ENCODE measurements at regions not wholly inside any gene's neighbourhood (a gene's known extent, or its start where the extent isn't known, plus 50 kb on each side); places are given as distances from the start of the nearest gene placed in this dataset.
"Not testable (repeated sequence)": the region's sequence is repeated elsewhere in the genome, so short reads cannot be mapped to it uniquely, and the experiment has no call there.

- Mint-ChIP-seq H3K4me3 (no peak overlapping the region), H3K4me1 (no peaks in the 10 kb centered on the region), H3K27ac (no peak overlapping the region), H3K36me3 (peaks cover 5 to 9% of the 10 kb centered on the region in 2 donors), H3K9me3 (peaks cover 18 to 25% of the 10 kb centered on the region in 2 donors), H3K27me3 (peaks cover 5 to 9% of the 10 kb centered on the region in 2 donors)
- DNase-seq (no peak), ATAC-seq (replicated peaks) (no peak)
These were observed 317.7 kb downstream of the EDEM1 start for GRCh38 chr3:5505163-5505562.

GRCh38 chr3:5505997-5506396, 318.5 kb downstream of the EDEM1 start:
- peaks cover 5 to 9% of the 10 kb centered on the region in 2 donors for H3K27me3 Mint-ChIP-seq
- H3K36me3 Mint-ChIP-seq = peaks cover 5 to 11% of the 10 kb centered on the region in 2 donors
- no peak overlapping the region for H3K27ac Mint-ChIP-seq
- no peak for ATAC-seq (replicated peaks)
- peaks cover 18 to 25% of the 10 kb centered on the region in 2 donors for H3K9me3 Mint-ChIP-seq
- DNase-seq = no peak
- no peak overlapping the region for H3K4me3 Mint-ChIP-seq
- no peaks in the 10 kb centered on the region for H3K4me1 Mint-ChIP-seq

- not testable (repeated sequence) for H3K27me3 Mint-ChIP-seq; ATAC-seq (replicated peaks); H3K27ac Mint-ChIP-seq; H3K4me1 Mint-ChIP-seq; DNase-seq; H3K4me3 Mint-ChIP-seq
- H3K36me3 Mint-ChIP-seq = peaks cover 5 to 13% of the 10 kb centered on the region in 2 donors
- peaks cover 28 to 37% of the 10 kb centered on the region in 2 donors for H3K9me3 Mint-ChIP-seq
These were observed 321.4 kb downstream of the EDEM1 start for GRCh38 chr3:5508860-5509259.

GRCh38 chr3:5510300-5510699, 322.8 kb downstream of the EDEM1 start:
- peaks cover 5 to 13% of the 10 kb centered on the region in 2 donors for H3K36me3 Mint-ChIP-seq
- no peak for DNase-seq
- no peaks in the 10 kb centered on the region for H3K4me1 Mint-ChIP-seq
- H3K4me3 Mint-ChIP-seq = no peak overlapping the region
- H3K9me3 Mint-ChIP-seq = peaks cover 32 to 41% of the 10 kb centered on the region in 2 donors
- H3K27me3 Mint-ChIP-seq = peaks cover 4 to 5% of the 10 kb centered on the region in 2 donors
- H3K27ac Mint-ChIP-seq = no peak overlapping the region
- ATAC-seq (replicated peaks) = no peak

- no peak for DNase-seq
- H3K27ac Mint-ChIP-seq = no peak overlapping the region
- H3K27me3 Mint-ChIP-seq = no peaks in the 10 kb centered on the region
- no peaks in the 10 kb centered on the region for H3K36me3 Mint-ChIP-seq
- no peak for ATAC-seq (replicated peaks)
- H3K9me3 Mint-ChIP-seq = peaks cover 8 to 19% of the 10 kb centered on the region in 2 donors
- no peak overlapping the region for H3K4me3 Mint-ChIP-seq
- peaks cover 0 to 1% of the 10 kb centered on the region in 2 donors for H3K4me1 Mint-ChIP-seq
These were observed 330.4 kb downstream of the EDEM1 start for GRCh38 chr3:5517921-5518320.

- peaks cover 3 to 5% of the 10 kb centered on the region in 2 donors for H3K4me1 Mint-ChIP-seq
- DNase-seq (no peak), ATAC-seq (replicated peaks) (no peak)
- H3K4me3 Mint-ChIP-seq = no peak overlapping the region
- no peaks in the 10 kb centered on the region for H3K27me3 Mint-ChIP-seq
- no peaks in the 10 kb centered on the region for H3K36me3 Mint-ChIP-seq
- H3K9me3 Mint-ChIP-seq = peaks cover 0 to 7% of the 10 kb centered on the region in 2 donors
- no peak overlapping the region for H3K27ac Mint-ChIP-seq
These were observed 332.7 kb downstream of the EDEM1 start for GRCh38 chr3:5520237-5520636.

GRCh38 chr3:5523125-5523524, 335.6 kb downstream of the EDEM1 start:
- H3K9me3 Mint-ChIP-seq = peaks cover 0 to 3% of the 10 kb centered on the region in 2 donors
- H3K27me3 Mint-ChIP-seq = no peaks in the 10 kb centered on the region
- ATAC-seq (replicated peaks) = peak; percentile 58 to 68

GRCh38 chr3:5531039-5531438, 343.5 kb downstream of the EDEM1 start:
- ATAC-seq (replicated peaks) (no peak), DNase-seq (no peak)
- Mint-ChIP-seq H3K4me3 (no peak overlapping the region), H3K27me3 (no peaks in the 10 kb centered on the region), H3K9me3 (peaks cover 2 to 6% of the 10 kb centered on the region in 2 donors), H3K27ac (no peak overlapping the region), H3K36me3 (no peaks in the 10 kb centered on the region), H3K4me1 (no peaks in the 10 kb centered on the region)

More at GRCh38 chr3:5523125-5523524, 335.6 kb downstream of the EDEM1 start:
- H3K36me3 Mint-ChIP-seq = no peaks in the 10 kb centered on the region
- no peak overlapping the region for H3K4me3 Mint-ChIP-seq
- no peak for DNase-seq
- H3K27ac Mint-ChIP-seq = no peak overlapping the region
- peaks cover 3 to 5% of the 10 kb centered on the region in 2 donors for H3K4me1 Mint-ChIP-seq

GRCh38 chr3:5531741-5532290, 344.3 kb downstream of the EDEM1 start:
- Mint-ChIP-seq H3K27ac (no peak overlapping the region), H3K36me3 (no peaks in the 10 kb centered on the region)
- no peak for ATAC-seq (replicated peaks)

GRCh38 chr3:5540532-5540931, 353.0 kb downstream of the EDEM1 start:
- Mint-ChIP-seq H3K36me3 (peaks cover 0 to 3% of the 10 kb centered on the region in 2 donors), H3K27me3 (no peaks in the 10 kb centered on the region), H3K9me3 (peaks cover 12 to 18% of the 10 kb centered on the region in 2 donors), H3K27ac (no peak overlapping the region), H3K4me1 (no peaks in the 10 kb centered on the region), H3K4me3 (no peak overlapping the region)
- ATAC-seq (replicated peaks) (no peak), DNase-seq (no peak)

More at GRCh38 chr3:5531741-5532290, 344.3 kb downstream of the EDEM1 start:
- no peak overlapping the region for H3K4me3 Mint-ChIP-seq
- no peaks in the 10 kb centered on the region for H3K27me3 Mint-ChIP-seq
- no peak for DNase-seq
- H3K4me1 Mint-ChIP-seq = no peaks in the 10 kb centered on the region
- H3K9me3 Mint-ChIP-seq = peaks cover 2 to 6% of the 10 kb centered on the region in 2 donors

- DNase-seq (no peak), ATAC-seq (replicated peaks) (no peak)
- H3K36me3 Mint-ChIP-seq = peaks cover 0 to 3% of the 10 kb centered on the region in 2 donors
- no peak overlapping the region for H3K27ac Mint-ChIP-seq
- H3K4me3 Mint-ChIP-seq = no peak overlapping the region
- no peaks in the 10 kb centered on the region for H3K4me1 Mint-ChIP-seq
- peaks cover 17 to 27% of the 10 kb centered on the region in 2 donors for H3K9me3 Mint-ChIP-seq
- H3K27me3 Mint-ChIP-seq = no peaks in the 10 kb centered on the region
These were observed 355.0 kb downstream of the EDEM1 start for GRCh38 chr3:5542472-5542871.

- Mint-ChIP-seq H3K4me1 (no peaks in the 10 kb centered on the region), H3K27me3 (no peaks in the 10 kb centered on the region), H3K9me3 (peaks cover 17 to 27% of the 10 kb centered on the region in 2 donors), H3K27ac (no peak overlapping the region), H3K36me3 (peaks cover 0 to 3% of the 10 kb centered on the region in 2 donors), H3K4me3 (no peak overlapping the region)
- DNase-seq = no peak
- no peak for ATAC-seq (replicated peaks)
These were observed 355.5 kb downstream of the EDEM1 start for GRCh38 chr3:5543047-5543446.

GRCh38 chr3:5545719-5546118, 358.2 kb downstream of the EDEM1 start:
- H3K4me1 Mint-ChIP-seq = no peaks in the 10 kb centered on the region
- no peak overlapping the region for H3K27ac Mint-ChIP-seq
- DNase-seq (no peak), ATAC-seq (replicated peaks) (no peak)
- H3K36me3 Mint-ChIP-seq = peaks cover 0 to 3% of the 10 kb centered on the region in 2 donors
- H3K9me3 Mint-ChIP-seq = peaks cover 19 to 27% of the 10 kb centered on the region in 2 donors
- H3K27me3 Mint-ChIP-seq = no peaks in the 10 kb centered on the region
- H3K4me3 Mint-ChIP-seq = no peak overlapping the region

GRCh38 chr3:5553203-5553602, 365.7 kb downstream of the EDEM1 start:
- H3K4me1 Mint-ChIP-seq = no peaks in the 10 kb centered on the region
- no peak for ATAC-seq (replicated peaks)
- H3K4me3 Mint-ChIP-seq = no peak overlapping the region
- H3K36me3 Mint-ChIP-seq = no peaks in the 10 kb centered on the region
- no peak for DNase-seq
- H3K27me3 Mint-ChIP-seq = peaks cover 0 to 5% of the 10 kb centered on the region in 2 donors
- peaks cover 0 to 6% of the 10 kb centered on the region in 2 donors for H3K9me3 Mint-ChIP-seq
- H3K27ac Mint-ChIP-seq = no peak overlapping the region

GRCh38 chr3:5554245-5554747, 366.8 kb downstream of the EDEM1 start:
- Mint-ChIP-seq H3K36me3 (no peaks in the 10 kb centered on the region), H3K9me3 (peaks cover 0 to 3% of the 10 kb centered on the region in 2 donors), H3K27me3 (peaks cover 0 to 8% of the 10 kb centered on the region in 2 donors), H3K4me1 (no peaks in the 10 kb centered on the region), H3K4me3 (no peak overlapping the region), H3K27ac (no peak overlapping the region)
- ATAC-seq (replicated peaks) = no peak
- DNase-seq = no peak

All from stimulated activated naive B cell treated with anti-CD40 and anti-IgM and Interleukin-4, amounts not matched to agents 10 μg/mL and 1 μg/mL and 100 μg/mL, for 72 hours (primary cell).